GM19043 (cell line): ENCODE measurements at regions not wholly inside any gene's neighbourhood (a gene's known extent, or its start where the extent isn't known, plus 50 kb on each side); places are given as distances from the start of the nearest gene placed in this dataset.

Experiments used
- ATAC-seq: cut with Tn5 transposase; IDR thresholded peaks from one replicate; pipeline ENCODE4 v1.9.1; 2021; ENCODE audit warnings: low read depth; ENCODE audit not compliant: unreplicated experiment

DNA sequence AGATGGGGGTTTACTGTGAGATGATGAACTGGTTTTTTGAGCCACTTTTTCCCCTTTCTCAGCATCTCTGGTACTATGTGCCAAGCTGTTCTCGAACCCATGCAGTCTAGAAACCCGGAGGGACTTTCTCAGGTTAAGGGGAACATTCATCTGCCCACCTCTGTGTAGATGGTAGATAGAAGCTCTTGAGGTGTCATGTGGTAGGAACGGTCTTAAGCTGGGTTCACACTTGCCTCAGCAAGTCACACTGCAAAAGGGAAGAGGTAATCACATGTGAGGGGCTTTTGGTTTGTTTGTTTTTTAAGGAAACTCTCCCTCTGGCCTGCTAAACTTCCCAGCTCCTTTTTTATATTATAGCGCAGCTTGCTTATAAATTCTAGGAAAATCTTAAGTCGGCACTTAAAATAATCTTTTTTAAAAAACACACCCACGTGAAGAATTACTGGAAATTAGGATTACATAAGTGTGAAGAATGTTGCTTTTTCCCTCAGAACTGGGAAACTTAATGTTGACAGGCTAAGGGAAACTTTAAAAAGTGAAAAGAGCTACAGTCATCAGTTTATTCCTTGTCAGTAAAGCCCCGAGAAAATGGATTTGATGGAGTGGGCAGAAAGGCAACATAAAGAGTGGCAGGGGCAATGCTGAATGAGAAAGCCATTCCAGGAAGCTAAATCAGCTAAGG, 430.3 kb downstream of the ARHGEF28 start:
- no peak for ATAC-seq

DNA sequence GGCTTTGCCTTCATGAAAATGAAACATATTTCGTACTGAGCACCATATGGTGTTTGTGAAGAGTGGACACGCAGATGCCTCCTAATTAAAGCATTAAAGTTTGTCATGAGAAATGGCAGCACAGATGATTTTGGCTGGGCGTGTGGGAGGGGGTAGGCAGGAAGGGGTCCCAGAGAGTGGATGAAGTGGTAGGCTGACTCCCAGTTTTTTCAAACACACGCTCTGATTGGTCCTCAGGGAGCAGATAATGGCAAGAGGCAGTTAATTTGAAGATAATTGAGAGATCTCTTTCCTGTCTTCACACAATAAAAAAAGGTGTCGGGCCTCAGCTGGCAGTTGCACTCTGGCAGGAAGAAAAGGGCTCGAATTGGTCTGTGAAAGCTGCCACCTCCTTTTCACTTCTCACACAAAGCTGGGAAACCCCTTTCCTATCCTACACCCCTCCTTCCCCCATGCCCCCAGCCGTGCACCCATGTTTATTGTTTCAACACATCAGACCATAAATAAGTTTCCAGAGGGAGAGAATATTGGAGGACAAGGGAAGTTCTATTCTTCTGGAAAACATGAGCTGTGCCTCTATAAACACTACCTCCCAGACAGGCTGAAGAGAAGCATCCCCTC, 429.6 kb downstream of the ARHGEF28 start:
- ATAC-seq, result no peak

DNA sequence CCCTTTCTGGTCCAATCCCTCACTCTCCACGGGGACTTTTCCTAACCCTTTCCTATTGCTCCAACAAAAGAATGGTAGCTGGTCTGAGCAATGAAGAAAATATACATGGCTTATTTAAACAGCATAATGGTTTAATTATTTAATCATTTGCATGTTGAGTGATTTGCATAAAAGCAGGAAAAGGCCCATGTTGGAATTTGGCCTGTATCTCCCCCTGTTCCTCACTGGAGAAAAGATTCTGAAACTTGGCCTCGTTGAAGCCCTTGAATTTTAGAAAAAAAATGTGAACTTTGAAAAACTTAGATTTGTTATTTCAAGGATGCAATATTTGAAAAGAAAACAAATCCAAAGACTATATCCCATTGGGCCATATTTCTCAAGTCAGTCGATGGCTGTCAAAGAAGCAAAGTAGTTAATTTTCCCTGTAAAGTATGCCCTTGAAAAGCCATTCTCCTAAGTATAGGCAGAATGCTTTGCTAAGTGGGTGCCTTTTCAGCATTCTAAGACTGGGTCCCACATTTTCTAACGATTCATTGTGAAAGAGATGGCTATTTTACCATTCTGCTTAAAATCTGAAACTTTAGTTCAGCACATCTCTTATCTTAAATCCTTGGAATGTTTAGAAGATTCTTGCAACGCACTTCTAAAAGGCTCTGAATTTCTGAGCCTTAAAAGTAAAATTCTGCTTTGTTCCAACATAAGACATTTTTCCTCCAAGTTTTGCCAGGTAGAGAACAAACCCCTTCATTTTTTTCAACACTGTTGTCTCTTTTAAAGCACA, 428.8 kb downstream of the ARHGEF28 start:
- ATAC-seq, result no peak

DNA sequence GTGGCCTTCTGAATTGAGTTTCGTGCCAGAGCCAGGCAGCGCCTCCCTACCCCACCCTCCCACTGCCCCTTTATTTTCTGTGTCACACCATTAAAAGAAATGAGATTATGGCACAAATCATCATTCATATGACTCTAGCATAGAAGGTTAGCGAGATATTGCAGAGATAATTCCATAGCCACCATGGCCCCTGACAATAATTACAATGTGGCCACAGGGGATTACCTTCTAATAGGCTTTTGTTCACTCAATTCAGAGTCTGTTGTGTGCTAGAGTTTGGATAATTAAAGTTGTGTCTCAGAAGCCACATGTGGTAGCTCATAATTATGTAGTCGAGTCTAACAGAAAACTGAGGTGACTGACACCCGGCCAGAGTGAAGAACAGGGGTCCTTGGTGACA, 428.1 kb downstream of the ARHGEF28 start:
- ATAC-seq, result no peak

DNA sequence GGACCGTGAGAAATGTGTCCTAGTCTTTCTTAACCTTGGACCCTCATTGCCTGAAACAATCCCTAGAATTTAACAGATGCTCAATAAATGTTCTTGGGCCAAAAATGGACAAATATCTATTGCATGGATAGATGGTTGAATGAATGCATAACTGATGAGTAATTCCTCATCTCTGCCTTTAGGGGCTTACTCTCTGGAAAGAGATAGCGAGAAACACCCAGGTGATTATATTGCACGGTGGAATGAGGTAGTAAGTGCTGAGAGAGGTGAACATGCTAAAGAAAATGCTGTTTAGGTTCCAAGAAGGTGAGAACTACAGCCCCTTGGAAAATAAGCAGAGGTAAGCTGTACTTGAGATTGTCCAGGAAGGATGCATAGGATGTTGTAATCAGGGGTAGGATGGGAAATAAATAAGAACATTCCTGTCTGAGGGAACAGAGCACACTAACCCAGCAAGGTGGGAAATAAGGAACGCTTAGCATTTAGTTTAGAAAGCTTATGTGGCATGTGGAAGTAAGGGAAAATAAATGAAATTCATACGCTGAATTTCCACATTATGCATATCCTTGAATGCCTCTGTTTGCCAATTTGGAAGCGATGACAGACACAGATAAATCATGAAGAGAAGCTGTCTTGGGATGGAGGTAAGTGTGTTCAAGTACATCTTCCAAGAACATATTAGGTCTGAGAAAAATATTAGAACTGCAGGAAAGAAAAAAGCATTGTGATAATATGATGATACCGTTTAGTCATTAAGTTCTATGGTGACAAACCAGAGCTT, 426.6 kb downstream of the ARHGEF28 start:
- ATAC-seq, result no peak

DNA sequence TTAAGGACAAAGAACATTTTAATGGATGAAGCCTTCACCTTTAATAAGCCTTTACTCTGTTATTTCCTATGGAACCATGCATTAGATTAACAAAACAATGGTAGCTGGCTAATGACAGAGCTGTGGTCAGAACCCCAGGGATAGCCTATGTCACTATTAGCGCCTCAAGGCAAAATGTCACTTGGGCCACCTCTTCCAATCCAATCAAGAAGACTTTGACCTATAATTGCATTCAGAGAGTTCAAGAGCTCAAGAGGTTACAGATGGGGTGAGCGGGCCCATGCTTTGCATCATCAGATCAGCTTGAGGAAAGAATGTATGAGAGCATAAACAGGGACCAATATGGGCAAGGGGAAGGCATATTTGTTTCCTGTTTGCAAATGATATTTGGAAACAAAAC, 425.1 kb downstream of the ARHGEF28 start:
- no peak for ATAC-seq

DNA sequence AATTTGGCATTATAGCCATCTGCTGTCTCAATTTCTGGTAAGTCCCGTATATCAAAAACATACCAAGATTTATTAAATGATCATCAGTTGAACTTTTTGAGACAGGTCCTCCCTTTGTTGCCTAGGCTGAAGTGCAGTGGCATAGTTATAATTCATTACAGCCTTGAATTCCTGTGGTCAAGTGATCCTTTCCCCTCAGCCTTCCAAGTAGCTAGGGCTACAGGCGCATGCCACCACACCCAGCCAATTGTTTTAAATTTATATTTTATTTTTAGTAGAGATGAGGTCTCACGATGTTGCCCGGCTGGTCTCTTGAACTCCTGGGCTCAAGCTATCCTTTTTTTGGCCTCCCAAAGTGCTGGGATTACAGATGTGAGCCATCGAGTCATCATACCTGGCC, 418.9 kb downstream of the ARHGEF28 start:
- no peak for ATAC-seq

DNA sequence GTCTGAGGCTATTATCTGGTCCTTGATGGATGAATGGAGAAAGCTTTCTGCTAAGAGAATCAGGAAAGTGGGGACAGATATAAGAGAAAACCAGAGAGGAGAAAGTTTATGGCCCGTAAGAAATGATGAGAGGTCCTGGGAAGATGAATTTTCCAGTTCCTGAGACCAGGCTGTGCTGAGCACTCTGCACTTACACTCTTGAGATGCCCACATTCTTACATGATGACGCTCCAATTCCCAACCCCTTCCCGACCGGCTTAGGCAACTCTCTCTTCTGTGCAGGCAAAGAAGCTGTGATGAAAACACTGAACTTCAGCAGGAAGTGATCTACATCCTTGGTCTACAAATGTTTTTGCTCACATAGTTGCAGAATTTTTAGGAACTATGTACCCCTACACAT, 417.0 kb downstream of the ARHGEF28 start:
- ATAC-seq, result no peak

DNA sequence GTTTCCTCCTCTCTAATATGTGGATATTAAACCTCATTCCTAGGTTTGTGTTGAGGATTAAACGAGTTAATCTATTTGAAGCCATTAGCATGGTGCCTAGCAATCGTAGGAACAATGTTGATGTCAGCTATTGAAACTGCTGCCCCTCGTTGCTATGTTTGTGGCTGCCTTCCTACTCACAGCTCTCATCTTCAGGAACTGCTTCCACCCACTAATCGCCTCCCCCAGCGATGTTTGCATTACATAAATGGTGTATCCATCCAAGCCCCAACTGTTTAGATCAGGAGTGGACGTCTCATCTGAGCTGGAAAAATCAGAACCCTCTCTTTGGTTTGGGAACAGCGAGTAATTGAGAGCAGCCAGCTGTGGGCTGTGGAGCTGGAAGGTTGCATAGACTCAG, 416.6 kb downstream of the ARHGEF28 start:
- no peak for ATAC-seq

DNA sequence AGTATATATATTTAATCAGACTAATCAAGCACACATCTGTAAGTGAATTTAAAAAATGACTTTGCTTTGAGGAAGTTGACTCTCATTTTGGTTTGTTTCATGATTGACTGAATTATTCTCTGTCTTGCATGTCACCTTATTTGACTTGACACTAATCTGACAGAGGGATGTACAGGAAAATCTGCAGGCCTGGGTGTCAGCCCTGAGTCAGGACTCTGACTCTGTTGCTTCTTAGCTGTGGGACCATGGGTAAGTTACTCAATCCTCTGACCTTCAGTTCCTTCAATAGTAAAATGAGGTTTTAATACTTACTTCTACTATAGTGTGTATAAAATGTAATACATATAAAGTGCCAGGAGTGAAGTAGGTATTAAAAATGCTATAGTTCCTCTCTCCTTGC, 415.9 kb downstream of the ARHGEF28 start:
- ATAC-seq, result no peak

DNA sequence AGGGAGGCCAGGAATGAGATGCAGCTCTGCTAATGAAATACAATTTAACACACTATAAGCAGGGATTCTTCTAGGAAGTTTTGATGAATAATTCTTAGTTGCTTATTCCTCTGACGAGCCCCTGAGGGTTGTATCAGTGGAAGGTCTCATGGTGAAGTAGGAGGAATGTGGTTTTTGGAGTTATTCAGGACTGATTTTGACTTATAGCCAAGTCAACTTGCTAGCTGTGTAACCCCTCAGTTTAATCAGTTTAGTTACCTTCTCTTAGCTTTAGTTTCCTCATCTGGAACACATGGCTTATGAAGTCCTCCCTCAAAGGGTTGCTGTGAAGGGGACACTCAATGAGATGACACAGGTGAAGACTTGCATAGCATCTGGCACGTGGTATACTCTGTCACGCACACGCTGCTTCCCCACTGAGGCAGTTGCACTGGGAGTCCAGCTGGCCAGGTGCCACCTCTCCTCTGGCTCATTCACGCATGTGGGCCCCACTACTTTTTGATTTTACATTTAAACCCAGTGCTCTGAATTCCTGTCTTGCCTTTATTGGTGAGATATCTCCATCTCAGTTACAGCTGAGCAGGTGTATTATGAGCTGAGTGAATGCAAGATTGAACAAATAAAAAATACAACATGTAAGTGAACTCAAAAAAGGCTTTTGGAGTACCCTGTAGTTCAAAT, 415.0 kb downstream of the ARHGEF28 start:
- ATAC-seq, result no peak

DNA sequence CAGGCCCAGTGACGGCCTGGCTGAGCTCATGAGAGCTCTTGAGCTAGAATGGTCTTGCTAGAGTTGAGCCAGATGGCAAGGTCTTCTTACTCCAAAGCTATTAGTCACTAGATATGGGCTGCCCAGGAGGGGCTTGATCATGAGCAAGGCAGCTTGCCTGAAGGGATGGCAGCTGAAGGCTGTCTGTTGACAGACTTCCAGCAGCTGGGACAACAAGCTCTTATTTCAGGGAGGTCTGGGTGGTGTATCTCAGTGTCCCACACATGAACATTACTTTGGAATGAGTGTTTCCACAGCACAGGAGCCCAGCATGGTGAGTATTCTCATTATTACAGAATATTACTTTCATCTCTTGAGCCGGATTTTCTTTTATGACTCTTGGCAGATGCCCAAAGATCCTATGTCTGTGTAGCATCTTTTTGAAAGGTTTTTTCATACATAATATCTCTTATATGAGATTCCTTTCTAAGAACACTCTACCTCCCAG, 414.1 kb downstream of the ARHGEF28 start:
- ATAC-seq, result no peak

DNA sequence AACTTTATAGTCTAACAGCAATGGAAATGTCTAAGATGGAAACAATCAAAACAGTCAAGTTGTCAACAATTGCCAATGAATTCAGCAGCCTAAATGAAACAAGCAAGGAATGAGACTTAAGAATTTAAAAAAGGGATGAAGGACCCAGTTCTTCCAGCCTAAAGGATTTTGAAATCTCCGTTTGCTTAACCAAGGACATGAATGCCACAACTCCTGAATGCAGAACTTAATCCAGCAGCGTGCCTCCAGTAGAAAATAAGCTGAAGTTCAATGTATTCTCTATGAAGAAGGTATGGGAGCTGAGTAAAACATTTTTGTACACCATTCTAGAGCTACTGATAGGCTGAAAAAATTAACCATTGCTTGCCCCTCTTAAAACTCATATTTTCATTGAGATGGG, 411.3 kb downstream of the ARHGEF28 start:
- ATAC-seq, result no peak

DNA sequence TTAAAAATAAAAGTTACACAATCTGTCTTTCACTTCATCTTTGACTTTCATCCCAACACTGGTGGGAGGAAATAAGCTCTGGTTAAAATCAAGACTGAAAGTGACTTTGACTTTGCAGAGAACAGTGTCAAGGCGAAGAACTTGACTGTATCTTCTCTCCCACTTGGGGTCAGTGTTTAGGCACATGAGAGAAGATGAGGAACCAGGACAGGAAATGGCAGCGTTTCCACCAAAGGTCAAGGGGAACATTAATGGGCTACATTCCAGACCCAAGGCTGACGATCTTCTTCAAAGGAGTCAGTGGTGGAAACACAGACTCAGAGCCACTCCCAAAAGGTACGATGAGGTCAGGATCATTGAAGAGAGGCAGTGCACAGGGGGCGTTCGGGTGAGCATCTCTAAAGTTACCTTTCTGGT, 409.5 kb downstream of the ARHGEF28 start:
- no peak for ATAC-seq

DNA sequence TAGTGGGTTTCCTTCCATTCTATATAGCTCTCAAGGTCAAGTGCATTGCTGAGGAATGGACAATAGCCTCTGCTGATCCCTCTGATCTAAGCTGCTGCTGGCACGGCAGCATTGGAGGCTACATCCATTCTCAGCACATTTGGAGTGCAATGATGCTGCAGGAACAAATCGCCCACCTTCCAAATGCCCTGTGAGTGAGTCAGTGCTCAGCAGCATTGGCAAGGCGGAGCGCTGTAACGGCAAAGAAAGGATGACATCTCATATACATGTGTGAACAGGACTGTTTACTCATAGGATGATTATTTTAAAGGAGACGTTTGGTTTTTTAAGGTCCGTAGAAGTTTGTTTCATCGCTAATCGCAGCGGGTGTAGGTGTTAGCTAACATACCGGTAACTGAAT, 408.7 kb downstream of the ARHGEF28 start:
- ATAC-seq, result no peak

DNA sequence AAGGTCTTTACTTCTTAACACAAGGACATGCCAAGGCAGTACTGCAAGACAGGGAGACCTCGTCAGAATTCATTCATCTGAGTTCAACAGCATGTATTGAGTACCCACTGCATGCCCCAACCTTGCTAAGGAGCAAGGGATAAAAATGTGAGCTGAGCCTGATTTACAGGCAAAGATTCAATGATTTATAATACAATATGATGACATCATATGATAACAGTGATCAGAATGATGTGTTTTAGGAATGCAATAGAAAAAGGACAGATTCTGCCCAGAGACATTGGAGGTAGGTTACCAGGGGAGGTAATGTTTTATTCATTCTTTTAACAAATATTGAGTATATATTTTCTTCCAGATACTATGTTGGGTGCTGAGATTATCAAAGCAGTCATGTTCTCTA, 406.6 kb downstream of the ARHGEF28 start:
- no peak for ATAC-seq

DNA sequence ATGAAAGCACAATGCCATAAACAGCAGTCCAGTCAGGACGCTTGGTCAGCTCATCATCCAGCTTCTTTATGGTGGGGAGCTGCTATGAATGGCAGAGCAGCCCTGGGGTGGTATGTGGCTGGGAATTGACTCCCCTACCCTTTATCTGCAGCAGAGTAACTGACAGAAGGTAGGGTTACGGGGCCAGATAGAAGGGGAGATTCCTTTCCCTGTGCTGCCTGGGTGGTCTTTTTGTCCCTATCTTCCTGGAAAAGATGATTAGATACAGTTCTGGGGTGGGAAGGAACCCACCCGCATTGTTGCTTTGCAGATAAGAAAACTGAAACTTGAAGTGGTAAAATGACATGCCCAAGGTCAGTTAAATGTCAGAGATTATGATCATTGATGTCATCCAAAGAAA, 405.5 kb downstream of the ARHGEF28 start:
- ATAC-seq, result no peak

DNA sequence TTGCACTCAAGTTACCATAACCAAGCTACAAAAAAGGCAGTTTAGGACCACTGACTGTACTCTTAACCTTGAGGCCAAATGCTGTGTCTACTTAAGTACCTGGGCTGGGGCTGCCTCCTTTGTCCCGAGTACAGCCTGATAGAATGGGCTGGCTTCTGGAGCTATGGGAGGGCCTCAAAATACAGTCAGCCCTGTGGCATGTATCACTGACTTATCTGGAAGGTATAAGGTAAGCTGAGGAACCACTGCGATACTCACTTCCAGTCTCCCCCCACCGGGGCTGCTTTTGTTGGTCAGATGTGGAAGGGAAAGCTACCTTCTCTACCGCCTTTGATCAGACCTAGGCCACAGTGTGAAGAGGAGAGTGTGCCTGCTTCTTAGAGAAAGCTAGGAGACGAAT, 404.8 kb downstream of the ARHGEF28 start:
- no peak for ATAC-seq

DNA sequence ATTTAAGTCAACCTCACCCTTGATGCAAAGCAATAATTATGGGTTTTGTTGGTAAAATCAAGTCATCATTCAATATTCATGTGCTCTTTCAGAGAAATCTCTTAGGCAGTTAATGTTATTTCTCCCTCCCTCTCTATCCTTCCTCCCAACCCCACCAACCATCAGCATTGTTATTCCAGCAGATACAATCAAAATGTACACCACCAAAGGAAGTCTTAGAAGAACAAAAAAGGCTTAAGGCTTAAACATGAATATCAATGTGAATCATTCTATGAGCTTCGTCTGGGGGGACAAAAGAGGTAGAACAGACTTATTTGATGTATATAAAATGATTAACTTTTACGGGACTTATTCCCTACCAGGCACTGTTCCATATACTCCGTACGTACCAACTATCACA, 404.4 kb downstream of the ARHGEF28 start:
- no peak for ATAC-seq

DNA sequence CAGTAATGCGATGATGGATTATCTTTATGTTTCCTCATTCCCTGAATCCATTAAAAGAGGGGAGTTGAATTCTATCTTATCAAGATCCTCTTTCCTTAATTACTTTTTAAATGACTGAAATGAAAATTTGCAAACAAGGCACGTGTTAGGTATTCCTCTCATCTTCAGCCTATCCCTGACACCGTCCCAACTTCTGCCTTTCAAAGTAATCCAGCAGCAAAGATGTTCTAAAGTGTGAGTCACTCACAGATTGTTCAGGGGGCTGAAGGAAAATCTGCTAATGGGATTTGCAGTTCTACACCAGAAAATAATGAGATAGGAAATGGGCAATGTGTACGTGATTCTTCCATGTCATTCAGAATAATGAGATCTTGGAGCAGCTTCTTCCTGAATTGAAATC, 403.0 kb downstream of the ARHGEF28 start:
- no peak for ATAC-seq
